IMR-90 (cell line): ENCODE measurements at regions not wholly inside any gene's neighbourhood (a gene's known extent, or its start where the extent isn't known, plus 50 kb on each side); places are given as distances from the start of the nearest gene placed in this dataset.

ENCODE experiments used
- ATAC-seq: fragments of 200-7000 bp; cut with Tn5 transposase; 2 replicates; pipeline ENCODE4 v1.9.1; 2020; ENCODE audit warnings: low read depth, mild to moderate bottlenecking, moderate library complexity
- BruUV-seq: library from RNA; stranded (reverse); fragments of 400-500 nt; replicated peaks from 2 replicates; lab custom pipeline; 2021; lab: Mats Ljungman, UMichigan
- CTCF ChIA-PET: fragments of 300-600 bp; formaldehyde crosslinking; extraction: SDS; loops from one replicate; lab custom pipeline; 2021; ENCODE audit warnings: antibody characterized with exemption; lab: Yijun Ruan, JAX
- POLR2A ChIA-PET: fragments of 300-600 bp; sonication (Branson Sonifier 250); formaldehyde crosslinking; loops from one replicate; lab custom pipeline; 2022; ENCODE audit warnings: antibody characterized with exemption; ENCODE audit not compliant: unreplicated experiment; lab: Charles Lee
- DNase-seq: peaks from one replicate; pipeline ENCODE4 v3.0.0; 2013
- H2AFZ ChIP-seq: replicated peaks from 2 replicates; pipeline ENCODE3; 2013; ENCODE audit warnings: low read length, mild to moderate bottlenecking; ENCODE audit not compliant: poor library complexity
- H2AK5ac ChIP-seq: 2 replicates; pipeline ENCODE4 v1.6.1; 2013; ENCODE audit warnings: low read depth, low read length, inconsistent platforms
- H2AK9ac ChIP-seq: replicated peaks from 2 replicates; pipeline ENCODE3; 2013; ENCODE audit warnings: mild to moderate bottlenecking, low read depth, low read length, moderate library complexity; ENCODE audit not compliant: poor library complexity
- H2BK120ac ChIP-seq: 2 replicates; pipeline ENCODE4 v1.6.1; 2013; ENCODE audit warnings: low read depth, low read length, inconsistent platforms
- H2BK15ac ChIP-seq: 3 replicates; pipeline ENCODE4 v1.6.1; 2013; ENCODE audit warnings: low read depth, low read length, inconsistent platforms
- H2BK20ac ChIP-seq: 2 replicates; pipeline ENCODE4 v1.6.1; 2013; ENCODE audit warnings: low read depth, mild to moderate bottlenecking, inconsistent platforms, low read length, moderate library complexity
- H2BK5ac ChIP-seq: 2 replicates; pipeline ENCODE4 v1.6.1; 2013; ENCODE audit warnings: mild to moderate bottlenecking, low read depth, low read length, inconsistent platforms; ENCODE audit not compliant: poor library complexity, severe bottlenecking
- H3K14ac ChIP-seq: replicated peaks from 2 replicates; pipeline ENCODE4 v1.6.1; 2013; ENCODE audit warnings: low read depth, low read length, inconsistent platforms
- H3K18ac ChIP-seq: 2 replicates; pipeline ENCODE4 v1.6.1; 2013; ENCODE audit warnings: low read depth, low read length, control low read depth
- H3K23ac ChIP-seq: 2 replicates; pipeline ENCODE4 v1.6.1; 2013; ENCODE audit warnings: low read depth, low read length, inconsistent platforms
- H3K27ac ChIP-seq: 2 replicates; pipeline ENCODE4 v1.5.1; 2013; ENCODE audit warnings: mild to moderate bottlenecking, control low read depth, low read length; ENCODE audit not compliant: insufficient read depth
- H3K27me3 ChIP-seq: 2 replicates; pipeline ENCODE4 v1.6.1; 2013; ENCODE audit warnings: low read length; ENCODE audit not compliant: control insufficient read depth, insufficient read depth
- H3K36me3 ChIP-seq: 2 replicates; pipeline ENCODE4 v1.6.1; 2013; ENCODE audit warnings: low read length, mixed read lengths; ENCODE audit not compliant: control insufficient read depth, insufficient read depth
- H3K4ac ChIP-seq: 2 replicates; pipeline ENCODE4 v1.6.1; 2013; ENCODE audit warnings: low read depth, low read length, inconsistent platforms
- H3K4me1 ChIP-seq: 2 replicates; pipeline ENCODE4 v1.6.1; 2013; ENCODE audit warnings: low read length, mixed read lengths; ENCODE audit not compliant: control insufficient read depth, insufficient read depth
- H3K4me2 ChIP-seq: 2 replicates; pipeline ENCODE4 v1.6.1; 2013; ENCODE audit warnings: low read depth, mild to moderate bottlenecking, control low read depth, low read length, moderate library complexity
- H3K4me3 ChIP-seq: 2 replicates; pipeline ENCODE4 v1.5.1; 2013; ENCODE audit warnings: low read depth, mild to moderate bottlenecking, control low read depth, low read length, moderate library complexity; ENCODE audit not compliant: insufficient read depth
- H3K56ac ChIP-seq: 2 replicates; pipeline ENCODE4 v1.6.1; 2013; ENCODE audit warnings: low read length, inconsistent platforms; ENCODE audit not compliant: insufficient read depth; ENCODE audit errors: extremely low read depth
- H3K79me1 ChIP-seq, 2 experiments: 2 replicates each; pipeline ENCODE4 v1.6.1; 2013; ENCODE audit warnings: low read length in 2 of 2, inconsistent platforms in 1 of 2, low read depth in 1 of 2
- H3K9ac ChIP-seq: 2 replicates; pipeline ENCODE4 v1.6.1; 2013; ENCODE audit warnings: low read depth, low read length, control low read depth
- H3K9me1 ChIP-seq: 2 replicates; pipeline ENCODE4 v1.6.1; 2013; ENCODE audit warnings: low read length, inconsistent platforms; ENCODE audit not compliant: insufficient read depth
- H3K9me3 ChIP-seq: 2 replicates; pipeline ENCODE4 v1.6.1; 2013; ENCODE audit warnings: low read length; ENCODE audit not compliant: control insufficient read depth, insufficient read depth
- H4K20me1 ChIP-seq: 2 replicates; pipeline ENCODE4 v1.6.1; 2013; ENCODE audit warnings: low read length, inconsistent platforms; ENCODE audit not compliant: insufficient read depth
- H4K5ac ChIP-seq: 2 replicates; pipeline ENCODE4 v1.6.1; 2013; ENCODE audit warnings: mild to moderate bottlenecking, low read depth, low read length, control low read depth
- H4K8ac ChIP-seq, 2 experiments: 2 replicates each; pipeline ENCODE4 v1.6.1; 2013; ENCODE audit warnings: low read depth in 2 of 2, low read length in 2 of 2, control low read depth in 1 of 2, inconsistent platforms in 1 of 2
- H4K91ac ChIP-seq: 2 replicates; pipeline ENCODE4 v1.6.1; 2013; ENCODE audit warnings: low read depth, low read length, inconsistent platforms; ENCODE audit not compliant: insufficient read depth
- CHD1 ChIP-seq: IDR thresholded peaks from 2 replicates; pipeline ENCODE4 v1.6.1; 2012; ENCODE audit warnings: low read depth, low read length, improper control_type of control experiment
- MAFK ChIP-seq: IDR thresholded peaks from 2 replicates; pipeline ENCODE4 v1.6.1; 2012; ENCODE audit warnings: low read depth, low read length, improper control_type of control experiment
- MAZ ChIP-seq: IDR thresholded peaks from 2 replicates; pipeline ENCODE4 v1.6.1; 2012; ENCODE audit warnings: low read depth, mild to moderate bottlenecking, low read length, improper control_type of control experiment, moderate library complexity, borderline replicate concordance
- RFX5 ChIP-seq: IDR thresholded peaks from 2 replicates; pipeline ENCODE4 v1.8.0; 2012; ENCODE audit warnings: low read depth, mild to moderate bottlenecking, low read length, moderate library complexity
- dilution Hi-C: fragments of 300-500 bp; cut with HindIII; formaldehyde crosslinking; loops from one replicate; pipeline ENCODE4 v1.14.3; 2018; ENCODE audit warnings: low sequenced_read_pairs; ENCODE audit not compliant: unreplicated experiment
- in situ Hi-C: fragments of 300-500 bp; cut with MboI; formaldehyde crosslinking; loops from 3 replicates; pipeline ENCODE4 v1.14.3; 2019; ENCODE audit warnings: low sequenced_read_pairs, inconsistent platforms, mixed read lengths
- intact Hi-C: fragments of 100-400 bp; cut with micrococcal nuclease; formaldehyde crosslinking; loops from 2 replicates; pipeline ENCODE4 v1.10.0; 2022

DNA sequence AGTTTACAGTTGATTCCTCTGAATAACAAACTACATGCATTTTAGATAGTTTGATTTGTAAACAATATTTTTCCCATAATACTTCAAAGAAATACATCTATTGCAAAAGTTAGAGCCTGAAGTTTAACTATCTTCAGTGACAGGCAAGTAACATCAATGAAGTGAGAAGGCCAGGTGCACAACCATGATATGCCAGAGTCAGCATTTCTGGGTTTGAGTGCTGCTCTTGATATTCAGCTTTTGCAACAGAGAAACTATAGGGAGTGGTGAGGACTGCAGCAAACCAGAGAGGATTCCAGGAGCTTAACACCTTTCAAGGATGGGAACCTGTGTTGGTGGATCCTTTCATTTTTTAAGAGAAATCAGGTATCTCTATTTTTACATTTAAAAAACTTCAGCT, 79.4 kb upstream of the RASEF start:
- no TSS peak for BruUV-seq
- Histone ChIP-seq H3K79me1 (no peaks in the 10 kb centered on the region), H3K9me3 (no peaks in the 10 kb centered on the region), H4K20me1 (no peaks in the 10 kb centered on the region), H4K91ac (no peak overlapping the region), H2BK120ac (no peak overlapping the region), H2AK9ac (no peak overlapping the region), H4K8ac (no peak overlapping the region), H3K4me1 (no peaks in the 10 kb centered on the region), H3K4ac (no peak overlapping the region), H3K14ac (no peak overlapping the region), H3K56ac (no peak overlapping the region), H3K9ac (no peak overlapping the region), H3K36me3 (no peaks in the 10 kb centered on the region), H2BK5ac (no peak overlapping the region), H2BK20ac (no peak overlapping the region), H2AK5ac (no peak overlapping the region), H3K18ac (no peak overlapping the region), H3K27me3 (no peaks in the 10 kb centered on the region), H3K4me3 (no peak overlapping the region), H3K23ac (no peak overlapping the region), H3K9me1 (no peaks in the 10 kb centered on the region), H4K5ac (no peak overlapping the region), H2AFZ (no peak overlapping the region), H3K27ac (no peak overlapping the region), H3K4me2 (no peak overlapping the region), H2BK15ac (no peak overlapping the region)
- ChIA-PET CTCF (no interaction called here), POLR2A (no interaction called here)
- intact Hi-C loops (no loop called here), in situ Hi-C loops (no loop called here), dilution Hi-C loops (no loop called here)
- no peak for DNase-seq
- TF ChIP-seq CHD1, result no peak
- no peak for TF ChIP-seq MAZ
- TF ChIP-seq MAFK, result peak; percentile 8; the same call in 1 of the 2 replicates
- TF ChIP-seq RFX5, result no peak
- ATAC-seq, result no peak
